ENCODE measurements at regions not wholly inside any gene's neighbourhood (a gene's known extent, or its start where the extent isn't known, plus 50 kb on each side); places are given as distances from the start of the nearest gene placed in this dataset.
"Not testable (repeated sequence)": the region's sequence is repeated elsewhere in the genome, so short reads cannot be mapped to it uniquely, and the experiment has no call there.

GRCh38 chr12:89228491-89228890 lies 123.8 kb downstream of the DUSP6 start:
- DNase-seq (ENCODE audit: low read depth in 2 of 2) = peak; percentile 32 to 35

- DNase-seq (ENCODE audit: low read depth in 2 of 2) = no peak
These were observed 124.5 kb downstream of the DUSP6 start for GRCh38 chr12:89227774-89228173.

- DNase-seq (ENCODE audit: low read depth in 2 of 2) = peak; percentile 54 to 56
These were observed 126.4 kb downstream of the DUSP6 start for GRCh38 chr12:89225808-89226411.

GRCh38 chr12:89225401-89225800 lies 126.9 kb downstream of the DUSP6 start:
- no peak for DNase-seq (ENCODE audit: low read depth in 2 of 2)

- DNase-seq (ENCODE audit: low read depth in 2 of 2) = not testable (repeated sequence)
These were observed 129.7 kb downstream of the DUSP6 start for GRCh38 chr12:89222580-89222979.

GRCh38 chr12:89217472-89217871 lies 134.8 kb downstream of the DUSP6 start:
- DNase-seq (ENCODE audit: low read depth in 2 of 2) = no peak

- DNase-seq (ENCODE audit: low read depth in 2 of 2) = no peak
These were observed 135.9 kb downstream of the DUSP6 start for GRCh38 chr12:89216211-89216952.

- no peak for DNase-seq (ENCODE audit: low read depth in 2 of 2)
These were observed 137.1 kb downstream of the DUSP6 start for GRCh38 chr12:89215196-89215595.

GRCh38 chr12:89213747-89214146 lies 138.6 kb downstream of the DUSP6 start:
- DNase-seq (ENCODE audit: low read depth in 2 of 2) = no peak

- DNase-seq (ENCODE audit: low read depth in 2 of 2) = no peak
These were observed 139.2 kb downstream of the DUSP6 start for GRCh38 chr12:89213139-89213538.

GRCh38 chr12:89212339-89212771 lies 139.9 kb downstream of the DUSP6 start:
- DNase-seq (ENCODE audit: low read depth in 2 of 2) = no peak

- no peak for DNase-seq (ENCODE audit: low read depth in 2 of 2)
These were observed 140.8 kb downstream of the DUSP6 start for GRCh38 chr12:89211456-89211855.

- DNase-seq (ENCODE audit: low read depth in 2 of 2) = no peak
These were observed 142.0 kb downstream of the DUSP6 start for GRCh38 chr12:89210277-89210676.

GRCh38 chr12:89208661-89209096 lies 143.6 kb downstream of the DUSP6 start:
- peak in 1 of 2 experiments; percentile 13 for DNase-seq (ENCODE audit: low read depth in 2 of 2)

GRCh38 chr12:89206390-89206789 lies 145.9 kb downstream of the DUSP6 start:
- DNase-seq (ENCODE audit: low read depth in 2 of 2) = no peak

GRCh38 chr12:89205517-89205916 lies 146.8 kb downstream of the DUSP6 start:
- no peak for DNase-seq (ENCODE audit: low read depth in 2 of 2)

- no peak for DNase-seq (ENCODE audit: low read depth in 2 of 2)
These were observed 149.2 kb downstream of the DUSP6 start for GRCh38 chr12:89203144-89203543.

GRCh38 chr12:89200217-89200616 lies 152.1 kb downstream of the DUSP6 start:
- no peak for DNase-seq (ENCODE audit: low read depth in 2 of 2)

- DNase-seq (ENCODE audit: low read depth in 2 of 2) = no peak
These were observed 156.8 kb downstream of the DUSP6 start for GRCh38 chr12:89195470-89195869.

GRCh38 chr12:89194683-89195082 lies 157.6 kb downstream of the DUSP6 start:
- no peak for DNase-seq (ENCODE audit: low read depth in 2 of 2)

- no peak for DNase-seq (ENCODE audit: low read depth in 2 of 2)
These were observed 159.9 kb downstream of the DUSP6 start for GRCh38 chr12:89192429-89192828.

GRCh38 chr12:89191597-89191996 lies 160.7 kb downstream of the DUSP6 start:
- not testable (repeated sequence) for DNase-seq (ENCODE audit: low read depth in 2 of 2)

GRCh38 chr12:89189448-89189847 lies 162.9 kb downstream of the DUSP6 start:
- no peak for DNase-seq (ENCODE audit: low read depth in 2 of 2)

Data from fibroblast of skin of left biceps (primary cell).